ENCODE measurements at regions not wholly inside any gene's neighbourhood (a gene's known extent, or its start where the extent isn't known, plus 50 kb on each side); places are given as distances from the start of the nearest gene placed in this dataset.

DNA sequence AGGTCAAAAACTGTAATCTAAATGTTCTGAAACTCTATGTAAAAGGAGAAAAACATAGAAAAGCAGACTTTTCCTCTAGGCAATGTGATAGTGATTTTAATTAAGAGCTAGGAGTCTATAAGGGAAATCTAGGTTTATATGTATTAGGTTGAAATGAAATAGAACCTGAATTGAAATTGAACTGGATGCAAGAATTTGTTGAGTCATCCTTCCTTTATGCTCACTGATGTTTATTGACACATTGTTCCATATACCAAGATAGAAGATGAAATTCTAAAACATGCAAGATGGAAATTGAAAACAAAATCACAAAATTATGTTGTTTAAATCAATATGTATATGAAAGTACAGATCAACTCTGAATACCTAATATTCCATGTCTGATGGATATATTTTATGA, 170.4 kb upstream of the FLRT2 start:
- Mint-ChIP-seq H3K36me3 (ENCODE audit: low read depth) (no peaks in the 10 kb centered on the region), H3K27me3 (ENCODE audit: low read depth) (no peaks in the 10 kb centered on the region), H3K4me1 (peaks cover 8% of the 10 kb centered on the region), H3K27ac (ENCODE audit: unreplicated experiment) (no peak overlapping the region), H3K4me3 (no peak overlapping the region), H3K9me3 (peaks cover 11% of the 10 kb centered on the region)
- TF ChIP-seq, protein P1, sequence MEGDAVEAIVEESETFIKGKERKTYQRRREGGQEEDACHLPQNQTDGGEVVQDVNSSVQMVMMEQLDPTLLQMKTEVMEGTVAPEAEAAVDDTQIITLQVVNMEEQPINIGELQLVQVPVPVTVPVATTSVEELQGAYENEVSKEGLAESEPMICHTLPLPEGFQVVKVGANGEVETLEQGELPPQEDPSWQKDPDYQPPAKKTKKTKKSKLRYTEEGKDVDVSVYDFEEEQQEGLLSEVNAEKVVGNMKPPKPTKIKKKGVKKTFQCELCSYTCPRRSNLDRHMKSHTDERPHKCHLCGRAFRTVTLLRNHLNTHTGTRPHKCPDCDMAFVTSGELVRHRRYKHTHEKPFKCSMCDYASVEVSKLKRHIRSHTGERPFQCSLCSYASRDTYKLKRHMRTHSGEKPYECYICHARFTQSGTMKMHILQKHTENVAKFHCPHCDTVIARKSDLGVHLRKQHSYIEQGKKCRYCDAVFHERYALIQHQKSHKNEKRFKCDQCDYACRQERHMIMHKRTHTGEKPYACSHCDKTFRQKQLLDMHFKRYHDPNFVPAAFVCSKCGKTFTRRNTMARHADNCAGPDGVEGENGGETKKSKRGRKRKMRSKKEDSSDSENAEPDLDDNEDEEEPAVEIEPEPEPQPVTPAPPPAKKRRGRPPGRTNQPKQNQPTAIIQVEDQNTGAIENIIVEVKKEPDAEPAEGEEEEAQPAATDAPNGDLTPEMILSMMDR (conservative IDR thresholded peaks at IDR 0.05): no peak
- DNase-seq (ENCODE audit: low read depth, low spot score): no peak

DNA sequence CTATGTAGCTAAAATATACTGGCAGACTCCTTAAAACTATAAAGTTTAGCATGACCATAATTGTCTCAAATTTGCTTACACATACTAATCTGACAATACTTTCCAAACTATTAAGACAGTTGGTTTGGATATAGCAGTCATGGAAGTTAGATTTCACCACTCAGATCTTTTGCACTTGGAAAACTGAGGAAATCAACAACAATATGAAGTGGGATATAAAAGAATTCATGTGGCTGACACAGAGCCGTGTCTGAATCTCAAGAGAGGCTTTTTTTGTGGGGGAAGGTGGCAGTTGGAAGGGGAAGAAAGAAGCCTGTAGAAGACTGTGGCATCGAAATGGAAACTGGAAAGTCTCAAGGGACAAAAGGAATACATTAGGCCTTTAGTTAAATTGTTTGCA, 166.6 kb upstream of the FLRT2 start:
- peak overlapping the region; percentile 59 for H3K27ac Mint-ChIP-seq (ENCODE audit: unreplicated experiment)
- TF ChIP-seq, protein P1 (conservative IDR thresholded peaks at IDR 0.05): no peak
- H3K27me3 Mint-ChIP-seq (ENCODE audit: low read depth): no peaks in the 10 kb centered on the region
- H3K4me3 Mint-ChIP-seq: no peak overlapping the region
- no peaks in the 10 kb centered on the region for H3K36me3 Mint-ChIP-seq (ENCODE audit: low read depth)
- H3K9me3 Mint-ChIP-seq: peaks cover 4% of the 10 kb centered on the region
- peaks cover 8% of the 10 kb centered on the region for H3K4me1 Mint-ChIP-seq
- no peak for DNase-seq (ENCODE audit: low read depth, low spot score)

DNA sequence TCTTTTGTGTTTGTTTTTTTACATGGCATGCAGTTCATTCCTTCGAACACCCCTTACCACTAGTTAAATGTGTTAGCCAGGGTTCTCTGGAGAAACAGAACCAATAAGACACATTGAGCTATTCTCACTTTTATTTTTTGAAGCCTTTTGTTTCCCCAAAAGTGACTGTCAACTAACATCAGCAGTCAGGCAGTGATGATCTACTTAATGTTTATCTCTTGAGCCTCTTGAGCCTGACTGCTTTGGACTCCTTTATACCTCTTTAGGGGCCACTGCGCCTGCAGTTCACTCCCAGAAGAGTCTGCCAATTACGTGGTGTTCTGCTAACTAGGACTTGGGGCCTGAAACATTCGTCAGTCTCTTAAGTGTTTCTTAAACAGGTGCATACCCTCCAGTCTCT, 163.7 kb upstream of the FLRT2 start:
- H3K36me3 Mint-ChIP-seq (ENCODE audit: low read depth): peaks cover 9% of the 10 kb centered on the region
- no peak overlapping the region for H3K27ac Mint-ChIP-seq (ENCODE audit: unreplicated experiment)
- peaks cover 11% of the 10 kb centered on the region for H3K9me3 Mint-ChIP-seq
- H3K4me3 Mint-ChIP-seq: no peak overlapping the region
- H3K4me1 Mint-ChIP-seq: peaks cover 8% of the 10 kb centered on the region
- no peaks in the 10 kb centered on the region for H3K27me3 Mint-ChIP-seq (ENCODE audit: low read depth)
- no peak for DNase-seq (ENCODE audit: low read depth, low spot score)
- TF ChIP-seq, protein P1 (conservative IDR thresholded peaks at IDR 0.05): no peak

DNA sequence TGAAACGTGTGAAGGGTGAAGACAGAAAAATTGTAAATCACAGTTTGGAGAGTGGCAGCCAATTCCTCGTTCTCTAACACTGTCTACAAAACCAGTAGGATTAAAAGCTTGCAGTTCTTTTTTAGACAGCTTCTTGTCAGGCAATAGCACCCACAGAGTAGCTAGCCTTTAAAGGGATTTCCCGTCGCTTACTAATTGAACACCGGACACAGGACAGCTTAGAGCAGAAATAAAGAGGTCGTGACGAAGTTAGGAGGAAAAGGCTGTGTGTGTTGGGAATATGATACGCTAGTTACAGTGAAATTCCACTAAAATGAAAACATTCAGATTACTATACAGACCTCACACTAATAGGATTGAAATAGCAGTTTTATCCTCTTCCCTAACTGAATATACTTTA, 149.1 kb upstream of the FLRT2 start:
- peaks cover under 1% of the 10 kb centered on the region for H3K9me3 Mint-ChIP-seq
- no peaks in the 10 kb centered on the region for H3K27me3 Mint-ChIP-seq (ENCODE audit: low read depth)
- no peaks in the 10 kb centered on the region for H3K4me1 Mint-ChIP-seq
- TF ChIP-seq, protein P1 (conservative IDR thresholded peaks at IDR 0.05): no peak
- no peaks in the 10 kb centered on the region for H3K36me3 Mint-ChIP-seq (ENCODE audit: low read depth)
- DNase-seq (ENCODE audit: low read depth, low spot score): no peak
- H3K27ac Mint-ChIP-seq (ENCODE audit: unreplicated experiment): no peak overlapping the region
- no peak overlapping the region for H3K4me3 Mint-ChIP-seq

DNA sequence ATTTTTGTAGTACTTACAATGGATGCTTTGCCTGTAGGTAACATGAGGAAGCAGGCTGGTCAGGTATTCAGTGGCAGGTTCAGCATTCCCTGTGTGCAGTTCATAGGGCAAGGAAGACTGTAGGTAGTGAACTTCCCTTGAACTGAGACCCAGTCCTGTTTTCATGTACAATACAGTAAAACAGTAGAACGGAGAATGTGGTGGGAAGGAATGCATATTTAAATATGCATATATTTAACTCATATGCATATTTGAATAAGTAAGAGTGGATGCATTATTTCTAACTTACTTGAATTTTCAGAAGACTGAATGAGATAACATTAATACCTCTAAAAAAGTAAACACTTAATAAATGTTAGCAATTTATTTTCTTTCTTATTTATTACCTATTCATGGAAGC, 147.6 kb upstream of the FLRT2 start:
- DNase-seq (ENCODE audit: low read depth, low spot score): no peak
- Mint-ChIP-seq H3K9me3 (no peaks in the 10 kb centered on the region), H3K27me3 (ENCODE audit: low read depth) (no peaks in the 10 kb centered on the region), H3K4me1 (no peaks in the 10 kb centered on the region), H3K4me3 (no peak overlapping the region), H3K27ac (ENCODE audit: unreplicated experiment) (no peak overlapping the region), H3K36me3 (ENCODE audit: low read depth) (no peaks in the 10 kb centered on the region)
- TF ChIP-seq, protein P1 (conservative IDR thresholded peaks at IDR 0.05): no peak

DNA sequence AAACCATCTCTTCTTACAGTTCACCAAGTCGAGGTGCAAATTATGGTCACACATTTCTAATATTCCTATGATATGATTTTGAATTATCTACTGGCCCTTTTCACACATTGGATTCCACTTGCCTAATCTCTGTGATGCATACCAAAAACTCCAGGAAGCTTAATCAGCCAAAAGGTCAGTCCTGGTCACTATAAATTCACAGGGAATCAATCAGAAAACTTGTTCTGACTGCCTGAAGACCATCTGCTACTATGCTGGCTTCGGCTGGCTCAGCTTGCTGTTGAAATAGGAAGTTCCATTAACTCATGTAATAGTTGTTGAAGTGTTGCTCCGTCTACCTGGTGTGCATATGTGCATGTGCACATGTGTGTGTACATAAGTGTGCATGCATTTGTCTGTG, 142.8 kb upstream of the FLRT2 start:
- TF ChIP-seq, protein P1 (conservative IDR thresholded peaks at IDR 0.05): no peak
- Mint-ChIP-seq H3K4me1 (no peaks in the 10 kb centered on the region), H3K4me3 (no peak overlapping the region), H3K27ac (ENCODE audit: unreplicated experiment) (no peak overlapping the region), H3K27me3 (ENCODE audit: low read depth) (no peaks in the 10 kb centered on the region), H3K36me3 (ENCODE audit: low read depth) (no peaks in the 10 kb centered on the region), H3K9me3 (no peaks in the 10 kb centered on the region)
- no peak for DNase-seq (ENCODE audit: low read depth, low spot score)
